PC-3 (cell line): ENCODE measurements at regions not wholly inside any gene's neighbourhood (a gene's known extent, or its start where the extent isn't known, plus 50 kb on each side); places are given as distances from the start of the nearest gene placed in this dataset.

Source experiments
- CTCF ChIP-seq: fragments of 300-600 bp; sonication (generic); conservative IDR thresholded peaks from 2 replicates; pipeline ENCODE4 v1.5.1; 2017; ENCODE audit warnings: antibody characterized with exemption, low read depth, mild to moderate bottlenecking, low read length
- EZH2phosphoT487 ChIP-seq: fragments of 300-600 bp; sonication (generic); IDR thresholded peaks from 2 replicates; pipeline ENCODE4 v1.6.1; 2018; ENCODE audit warnings: mild to moderate bottlenecking, antibody characterized with exemption, low read length, borderline replicate concordance

- TF ChIP-seq CTCF, result no peak
- TF ChIP-seq EZH2phosphoT487, result no peak
Observed at GRCh38 chr1:228903434-228904071, 168.3 kb downstream of the RHOU start.
